B cell (primary cell): ENCODE measurements at regions not wholly inside any gene's neighbourhood (a gene's known extent, or its start where the extent isn't known, plus 50 kb on each side); places are given as distances from the start of the nearest gene placed in this dataset.

Source experiments
- ATAC-seq: fragments of 200-7000 bp; cut with Tn5 transposase; one replicate; pipeline ENCODE4 v1.10.0; 2021; ENCODE audit warnings: low read depth, mild to moderate bottlenecking, moderate number of reproducible peaks, moderate library complexity
- CTCF ChIA-PET: fragments of 350-600 bp; sonication (Branson Sonifier 250); formaldehyde crosslinking; loops from one replicate; lab custom pipeline; 2021; ENCODE audit warnings: antibody characterized with exemption, inconsistent platforms; lab: Charles Lee
- POLR2A ChIA-PET: fragments of 350-600 bp; sonication (Branson Sonifier 250); formaldehyde crosslinking; loops from one replicate; lab custom pipeline; 2021; ENCODE audit warnings: antibody characterized with exemption; lab: Charles Lee
- DNase-seq: peaks from one replicate; pipeline ENCODE4 v3.0.0; 2013
- H2AFZ ChIP-seq: 2 replicates; pipeline ENCODE4 v1.6.1; 2012; ENCODE audit warnings: mild to moderate bottlenecking, low read depth, low read length; ENCODE audit not compliant: insufficient read depth, poor library complexity, severe bottlenecking
- H3K27ac ChIP-seq, 2 donors: 1 replicate in 1 of 2; 2 replicates in 1 of 2; pipeline ENCODE4 v1.5.1; 2012 to 2013; ENCODE audit warnings: low read length in 2 of 2, mild to moderate bottlenecking in 2 of 2, moderate library complexity in 1 of 2
- H3K27me3 ChIP-seq, 4 experiments: fragments of 200-600 bp in 1 of 4; sonication (generic) in 1 of 4; replicated peaks in 1 of 4; 1 replicate in 2 of 4; 2 replicates in 2 of 4; pipeline versions ENCODE4 v1.6.1 to v1.7.0; 2013 to 2016; ENCODE audit warnings: low read length in 3 of 4, mild to moderate bottlenecking in 2 of 4, mixed read lengths in 1 of 4, moderate library complexity in 1 of 4; ENCODE audit not compliant: insufficient read depth in 4 of 4, control insufficient read depth in 3 of 4; ENCODE audit errors: control extremely low read depth in 1 of 4
- H3K36me3 ChIP-seq, 2 experiments: replicated peaks in 1 of 2; 1 replicate in 1 of 2; 2 replicates in 1 of 2; pipeline versions ENCODE4 v1.6.1 to v1.7.1; 2013; ENCODE audit warnings: low read length in 1 of 2; ENCODE audit not compliant: insufficient read depth in 2 of 2, control insufficient read depth in 1 of 2; ENCODE audit errors: control extremely low read depth in 1 of 2, extremely low read depth in 1 of 2
- H3K4me1 ChIP-seq, 2 donors: fragments of 200-600 bp in 1 of 2; sonication (generic) in 1 of 2; 1 replicate in 1 of 2; 2 replicates in 1 of 2; pipeline versions ENCODE4 v1.5.1 to v1.6.1; 2013 to 2017; ENCODE audit warnings: low read length in 2 of 2; ENCODE audit not compliant: control insufficient read depth in 2 of 2, insufficient read depth in 2 of 2
- H3K4me2 ChIP-seq: replicated peaks from 2 replicates; pipeline ENCODE3; 2012; ENCODE audit warnings: mild to moderate bottlenecking, low read depth, low read length; ENCODE audit not compliant: poor library complexity, severe bottlenecking
- H3K4me3 ChIP-seq, 5 experiments: fragments of 200-600 bp in 1 of 5; sonication (generic) in 1 of 5; 1 replicate in 3 of 5; 2 replicates in 2 of 5; pipeline versions ENCODE4 v1.5.1 to v1.7.0; 2011 to 2016; ENCODE audit warnings: low read length in 4 of 5, mild to moderate bottlenecking in 4 of 5, low read depth in 2 of 5, control low read depth in 1 of 5, moderate library complexity in 1 of 5; ENCODE audit not compliant: insufficient read depth in 1 of 5; ENCODE audit errors: control extremely low read depth in 1 of 5, extremely low read depth in 1 of 5
- H3K79me2 ChIP-seq: fragments of 200-600 bp; sonication (generic); one replicate; pipeline ENCODE4 v1.6.0; 2016; ENCODE audit warnings: low read length; ENCODE audit not compliant: control insufficient read depth, insufficient read depth
- H3K9ac ChIP-seq: fragments of 200-600 bp; sonication (generic); 2 replicates; pipeline ENCODE4 v1.6.1; 2017; ENCODE audit warnings: mild to moderate bottlenecking, low read length, moderate library complexity
- H3K9me3 ChIP-seq, 3 donors: one replicate each; pipeline versions ENCODE4 v1.6.1 to v1.7.1; 2013; ENCODE audit warnings: low read length in 2 of 3; ENCODE audit not compliant: control insufficient read depth in 2 of 3, insufficient read depth in 1 of 3; ENCODE audit errors: control extremely low read depth in 1 of 3
- H4K20me1 ChIP-seq: 2 replicates; pipeline ENCODE4 v1.6.0; 2012; ENCODE audit warnings: mild to moderate bottlenecking, low read length; ENCODE audit not compliant: insufficient read depth, control insufficient read depth, poor library complexity, severe bottlenecking
- H3K27ac Mint-ChIP-seq: one replicate; pipeline ENCODE4 v1.8.0; 2021; ENCODE audit warnings: mixed read lengths
- H3K27me3 Mint-ChIP-seq: one replicate; pipeline ENCODE4 v1.8.0; 2021; ENCODE audit warnings: mixed read lengths
- H3K4me1 Mint-ChIP-seq: one replicate; pipeline ENCODE4 v1.8.0; 2021; ENCODE audit warnings: mixed read lengths
- H3K4me3 Mint-ChIP-seq: one replicate; pipeline ENCODE4 v1.8.0; 2021; ENCODE audit warnings: mixed read lengths
- H3K9me3 Mint-ChIP-seq: one replicate; pipeline ENCODE4 v1.8.0; 2022; ENCODE audit warnings: mixed read lengths; ENCODE audit not compliant: insufficient read depth
- EZH2 ChIP-seq: IDR thresholded peaks from 2 replicates; pipeline ENCODE4 v1.6.1; 2012; ENCODE audit warnings: borderline replicate concordance, low read depth, mild to moderate bottlenecking, moderate library complexity, low read length; ENCODE audit not compliant: insufficient read depth, poor library complexity, severe bottlenecking
- WGBS: methylation state at CpG from one replicate; pipeline ENCODE4 v1.1.5; 2013; ENCODE audit warnings: missing lambda C conversion rate; ENCODE audit not compliant: insufficient coverage; 5-methylcytosine and 5-hydroxymethylcytosine counted together
- intact Hi-C: fragments of 100-400 bp; cut with micrococcal nuclease; formaldehyde crosslinking; loops from one replicate; pipeline ENCODE4 v1.10.0; 2022
- TF ChIP-seq, protein P1 (sequence below): fragments of 200-600 bp; IDR thresholded peaks from one replicate; pipeline ENCODE4 v1.8.0; 2022; ENCODE audit warnings: antibody characterized with exemption, mild to moderate bottlenecking

DNA sequence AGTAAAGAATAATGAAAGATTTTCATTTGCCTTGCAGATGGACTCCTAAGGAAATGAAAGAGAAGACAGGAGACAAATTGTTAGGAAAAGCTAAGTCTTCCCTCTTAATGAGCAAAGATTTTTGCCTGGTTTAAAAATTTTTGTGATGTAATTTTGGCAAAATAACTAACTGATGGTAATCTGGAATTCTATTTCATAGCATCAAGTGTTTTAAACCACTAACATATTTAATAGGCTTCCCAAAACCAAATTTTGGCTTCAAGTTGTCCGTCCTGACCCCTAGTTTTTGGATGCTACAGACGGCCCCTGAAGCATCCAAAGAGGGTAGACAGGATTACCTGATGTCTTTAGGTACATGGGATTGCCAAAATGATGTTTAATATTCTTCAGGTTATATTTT is 124.3 kb downstream of the TPBG start:
- DNase-seq (no peak), ATAC-seq (no peak)
- Histone ChIP-seq H4K20me1 (no peaks in the 10 kb centered on the region), H3K27me3 (no peaks in the 10 kb centered on the region), H3K27ac (no peak overlapping the region), H3K4me3 (no peak overlapping the region), H3K79me2 (no peaks in the 10 kb centered on the region), H3K9me3 (peaks cover 0 to 11% (median 6%) of the 10 kb centered on the region in 3 donors), H3K4me1 (no peaks in the 10 kb centered on the region), H3K36me3 (no peaks in the 10 kb centered on the region), H2AFZ (no peak overlapping the region), H3K4me2 (no peak overlapping the region), H3K9ac (no peak overlapping the region)
- WGBS = no CpG with 5 or more reads among the region's 2 CpGs
- TF ChIP-seq, protein P1, sequence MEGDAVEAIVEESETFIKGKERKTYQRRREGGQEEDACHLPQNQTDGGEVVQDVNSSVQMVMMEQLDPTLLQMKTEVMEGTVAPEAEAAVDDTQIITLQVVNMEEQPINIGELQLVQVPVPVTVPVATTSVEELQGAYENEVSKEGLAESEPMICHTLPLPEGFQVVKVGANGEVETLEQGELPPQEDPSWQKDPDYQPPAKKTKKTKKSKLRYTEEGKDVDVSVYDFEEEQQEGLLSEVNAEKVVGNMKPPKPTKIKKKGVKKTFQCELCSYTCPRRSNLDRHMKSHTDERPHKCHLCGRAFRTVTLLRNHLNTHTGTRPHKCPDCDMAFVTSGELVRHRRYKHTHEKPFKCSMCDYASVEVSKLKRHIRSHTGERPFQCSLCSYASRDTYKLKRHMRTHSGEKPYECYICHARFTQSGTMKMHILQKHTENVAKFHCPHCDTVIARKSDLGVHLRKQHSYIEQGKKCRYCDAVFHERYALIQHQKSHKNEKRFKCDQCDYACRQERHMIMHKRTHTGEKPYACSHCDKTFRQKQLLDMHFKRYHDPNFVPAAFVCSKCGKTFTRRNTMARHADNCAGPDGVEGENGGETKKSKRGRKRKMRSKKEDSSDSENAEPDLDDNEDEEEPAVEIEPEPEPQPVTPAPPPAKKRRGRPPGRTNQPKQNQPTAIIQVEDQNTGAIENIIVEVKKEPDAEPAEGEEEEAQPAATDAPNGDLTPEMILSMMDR = no peak
- TF ChIP-seq EZH2 = no peak
- Mint-ChIP-seq H3K27ac (no peak overlapping the region), H3K4me1 (no peaks in the 10 kb centered on the region), H3K27me3 (no peaks in the 10 kb centered on the region), H3K9me3 (peaks cover 8% of the 10 kb centered on the region), H3K4me3 (no peak overlapping the region)
- ChIA-PET CTCF (no interaction called here), POLR2A (no interaction called here)
- intact Hi-C loops = no loop called here

DNA sequence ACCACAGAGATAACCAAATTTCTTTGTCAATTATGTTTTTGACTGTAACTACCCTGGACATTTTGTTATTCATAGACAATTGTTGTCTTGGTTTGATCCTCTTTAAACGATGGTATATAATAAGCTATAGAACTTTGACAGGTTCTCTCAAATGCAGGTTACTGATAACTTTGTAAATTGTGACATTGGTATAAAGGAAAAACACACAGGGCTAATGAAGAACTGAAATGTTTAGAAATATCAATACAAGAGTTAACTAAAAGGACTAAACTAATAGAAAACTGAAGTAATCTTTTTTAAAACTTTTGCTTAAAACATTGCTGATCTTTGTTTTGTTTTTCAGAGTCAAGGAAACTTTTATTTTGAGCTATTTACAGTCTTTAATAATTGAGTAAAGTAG is 124.8 kb downstream of the TPBG start:
- ATAC-seq = no peak
- H3K9me3 Mint-ChIP-seq = peaks cover 8% of the 10 kb centered on the region
- H3K4me3 Mint-ChIP-seq = no peak overlapping the region
- Histone ChIP-seq H3K27me3 (no peaks in the 10 kb centered on the region), H3K9me3 (peaks cover 0 to 11% (median 6%) of the 10 kb centered on the region in 3 donors), H3K36me3 (no peaks in the 10 kb centered on the region), H4K20me1 (no peaks in the 10 kb centered on the region), H2AFZ (no peak overlapping the region), H3K4me3 (no peak overlapping the region), H3K4me1 (no peaks in the 10 kb centered on the region), H3K79me2 (no peaks in the 10 kb centered on the region), H3K27ac (no peak overlapping the region), H3K9ac (no peak overlapping the region), H3K4me2 (no peak overlapping the region)
- no peaks in the 10 kb centered on the region for H3K4me1 Mint-ChIP-seq
- WGBS = no CpG with 5 or more reads among the region's 1 CpG
- CTCF ChIA-PET = no interaction called here
- no peak for TF ChIP-seq EZH2
- TF ChIP-seq, protein P1 = no peak
- intact Hi-C loops = no loop called here
- no peaks in the 10 kb centered on the region for H3K27me3 Mint-ChIP-seq
- no peak overlapping the region for H3K27ac Mint-ChIP-seq
- POLR2A ChIA-PET = no interaction called here
- DNase-seq = no peak
